Endodermal cell (in vitro differentiated cells): ENCODE measurements at regions not wholly inside any gene's neighbourhood (a gene's known extent, or its start where the extent isn't known, plus 50 kb on each side); places are given as distances from the start of the nearest gene placed in this dataset.

ENCODE experiments used
- DNase-seq: peaks from one replicate; pipeline ENCODE4 v3.0.0-alpha.2; 2017
- H3K27ac ChIP-seq: 2 replicates; pipeline ENCODE4 v1.5.1; 2013; ENCODE audit warnings: mild to moderate bottlenecking, low read depth, low read length, moderate library complexity
- H3K27me3 ChIP-seq: 2 replicates; pipeline ENCODE4 v1.6.1; 2013; ENCODE audit warnings: mild to moderate bottlenecking, low read length, moderate library complexity; ENCODE audit not compliant: insufficient read depth, control insufficient read depth, poor library complexity, severe bottlenecking
- H3K36me3 ChIP-seq: 2 replicates; pipeline ENCODE4 v1.7.0; 2013; ENCODE audit warnings: mild to moderate bottlenecking, low read length, moderate library complexity; ENCODE audit not compliant: control insufficient read depth, insufficient read depth
- H3K4me1 ChIP-seq: one replicate; pipeline ENCODE4 v1.7.0; 2013; ENCODE audit warnings: low read length; ENCODE audit not compliant: control insufficient read depth, insufficient read depth
- H3K4me3 ChIP-seq: 2 replicates; pipeline ENCODE4 v1.5.1; 2013; ENCODE audit warnings: mild to moderate bottlenecking, low read length, moderate library complexity
- H3K9ac ChIP-seq: 2 replicates; pipeline ENCODE4 v1.6.1; 2013; ENCODE audit warnings: mild to moderate bottlenecking, low read length, moderate library complexity; ENCODE audit not compliant: poor library complexity, severe bottlenecking; ENCODE audit errors: extremely low read depth
- H3K9me3 ChIP-seq: 2 replicates; pipeline ENCODE4 v1.6.1; 2013; ENCODE audit warnings: mild to moderate bottlenecking, low read length, moderate library complexity; ENCODE audit not compliant: control insufficient read depth
- H3K27ac Mint-ChIP-seq: 2 replicates; pipeline ENCODE4 v1.8.0; 2020; ENCODE audit warnings: mixed read lengths
- H3K27me3 Mint-ChIP-seq: 2 replicates; pipeline ENCODE4 v1.8.0; 2021; ENCODE audit warnings: mild to moderate bottlenecking, mixed read lengths; ENCODE audit not compliant: insufficient read depth
- H3K36me3 Mint-ChIP-seq: 2 replicates; pipeline ENCODE4 v1.8.0; 2020; ENCODE audit warnings: low read depth, mixed read lengths
- H3K4me1 Mint-ChIP-seq: 2 replicates; pipeline ENCODE4 v1.8.0; 2020; ENCODE audit warnings: mixed read lengths
- H3K4me3 Mint-ChIP-seq: 2 replicates; pipeline ENCODE4 v1.8.0; 2020; ENCODE audit warnings: mild to moderate bottlenecking, moderate library complexity, mixed read lengths
- H3K9me3 Mint-ChIP-seq: 2 replicates; pipeline ENCODE4 v1.8.0; 2020; ENCODE audit warnings: mild to moderate bottlenecking, mixed read lengths
- CTCF ChIP-seq: fragments of 200-600 bp; sonication (generic); conservative IDR thresholded peaks from 2 replicates; pipeline ENCODE4 v1.5.0; 2021; ENCODE audit warnings: antibody characterized with exemption, mild to moderate bottlenecking
- WGBS, 2 experiments: methylation state at CpG; one replicate each; pipeline versions ENCODE4 v1.1.5 to v1.1.7; 2013; ENCODE audit warnings: missing lambda C conversion rate in 2 of 2, mixed read lengths in 1 of 2; ENCODE audit not compliant: insufficient coverage in 1 of 2, insufficient read length in 1 of 2; 5-methylcytosine and 5-hydroxymethylcytosine counted together

- H3K27ac ChIP-seq: no peak overlapping the region
- H3K27me3 Mint-ChIP-seq: no peaks in the 10 kb centered on the region
- WGBS, 2 experiments: 77% methylated on average over 1 of the region's 2 CpGs; no CpG with 5 or more reads in 1 of the 2 experiments
Measured at GRCh38 chr2:40734797-40735196, 282.9 kb upstream of the SLC8A1 start.

GRCh38 chr2:40737180-40737579 lies 285.3 kb upstream of the SLC8A1 start:
- Mint-ChIP-seq H3K27me3 (no peaks in the 10 kb centered on the region), H3K27ac (no peak overlapping the region), H3K9me3 (no peaks in the 10 kb centered on the region), H3K4me1 (peaks cover 4% of the 10 kb centered on the region), H3K36me3 (no peaks in the 10 kb centered on the region), H3K4me3 (no peak overlapping the region)
- 96 to 100% methylated on average over 2 to 4 of the region's 4 CpGs for WGBS, 2 experiments
- TF ChIP-seq CTCF: no peak
- Histone ChIP-seq H3K4me3 (no peak overlapping the region), H3K27me3 (no peaks in the 10 kb centered on the region), H3K4me1 (no peaks in the 10 kb centered on the region), H3K9ac (no peak overlapping the region), H3K9me3 (no peaks in the 10 kb centered on the region), H3K27ac (no peak overlapping the region), H3K36me3 (no peaks in the 10 kb centered on the region)
- no peak for DNase-seq

More at GRCh38 chr2:40734797-40735196, 282.9 kb upstream of the SLC8A1 start:
- no peak overlapping the region for H3K9ac ChIP-seq
- no peaks in the 10 kb centered on the region for H3K36me3 Mint-ChIP-seq
- H3K9me3 ChIP-seq: no peaks in the 10 kb centered on the region
- no peak for DNase-seq
- H3K4me3 ChIP-seq: no peak overlapping the region
- H3K4me1 ChIP-seq: no peaks in the 10 kb centered on the region
- H3K4me1 Mint-ChIP-seq: peaks cover 4% of the 10 kb centered on the region
- H3K27me3 ChIP-seq: no peaks in the 10 kb centered on the region
- no peaks in the 10 kb centered on the region for H3K36me3 ChIP-seq
- H3K27ac Mint-ChIP-seq: no peak overlapping the region
- TF ChIP-seq CTCF: no peak
- no peaks in the 10 kb centered on the region for H3K9me3 Mint-ChIP-seq
- no peak overlapping the region for H3K4me3 Mint-ChIP-seq

GRCh38 chr2:40740419-40740818 lies 288.5 kb upstream of the SLC8A1 start:
- H3K9ac ChIP-seq: no peak overlapping the region
- Mint-ChIP-seq H3K4me3 (no peak overlapping the region), H3K9me3 (no peaks in the 10 kb centered on the region), H3K4me1 (no peaks in the 10 kb centered on the region), H3K36me3 (no peaks in the 10 kb centered on the region), H3K27me3 (no peaks in the 10 kb centered on the region), H3K27ac (no peak overlapping the region)
- no peaks in the 10 kb centered on the region for H3K4me1 ChIP-seq
- no peak for DNase-seq
- H3K27me3 ChIP-seq: no peaks in the 10 kb centered on the region
- H3K36me3 ChIP-seq: no peaks in the 10 kb centered on the region
- H3K27ac ChIP-seq: no peak overlapping the region
- 95% methylated on average over 1 of the region's 1 CpG; no CpG with 5 or more reads in 1 of the 2 experiments for WGBS, 2 experiments
- H3K9me3 ChIP-seq: no peaks in the 10 kb centered on the region
- no peak overlapping the region for H3K4me3 ChIP-seq
- TF ChIP-seq CTCF: no peak
